HG02763 (cell line): ENCODE measurements at regions not wholly inside any gene's neighbourhood (a gene's known extent, or its start where the extent isn't known, plus 50 kb on each side); places are given as distances from the start of the nearest gene placed in this dataset.
"Not testable (repeated sequence)": the region's sequence is repeated elsewhere in the genome, so short reads cannot be mapped to it uniquely, and the experiment has no call there.

ENCODE experiments used
- ATAC-seq: cut with Tn5 transposase; IDR thresholded peaks from one replicate; pipeline ENCODE4 v1.9.1; 2021; ENCODE audit warnings: mild to moderate bottlenecking, moderate library complexity; ENCODE audit not compliant: unreplicated experiment

DNA sequence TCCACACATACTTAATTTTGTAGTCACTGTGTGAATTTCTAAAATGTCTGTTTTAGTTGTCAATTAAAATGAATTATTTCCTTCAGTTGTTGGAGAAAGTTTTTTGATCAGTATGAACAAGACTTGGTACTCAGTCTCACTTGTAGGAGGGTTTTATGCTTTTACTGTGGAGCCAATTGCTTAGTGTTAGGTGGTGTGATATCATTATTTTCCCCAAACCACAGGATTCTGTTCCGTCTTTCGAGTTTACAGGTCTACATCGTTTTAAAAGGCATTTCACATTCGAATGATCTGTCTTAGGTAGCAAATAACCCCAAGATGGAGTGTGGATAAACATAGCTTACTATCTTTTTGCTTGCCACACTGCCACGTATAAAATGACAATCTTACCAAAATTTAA, 803.1 kb downstream of the SATB2 start:
- no peak for ATAC-seq

DNA sequence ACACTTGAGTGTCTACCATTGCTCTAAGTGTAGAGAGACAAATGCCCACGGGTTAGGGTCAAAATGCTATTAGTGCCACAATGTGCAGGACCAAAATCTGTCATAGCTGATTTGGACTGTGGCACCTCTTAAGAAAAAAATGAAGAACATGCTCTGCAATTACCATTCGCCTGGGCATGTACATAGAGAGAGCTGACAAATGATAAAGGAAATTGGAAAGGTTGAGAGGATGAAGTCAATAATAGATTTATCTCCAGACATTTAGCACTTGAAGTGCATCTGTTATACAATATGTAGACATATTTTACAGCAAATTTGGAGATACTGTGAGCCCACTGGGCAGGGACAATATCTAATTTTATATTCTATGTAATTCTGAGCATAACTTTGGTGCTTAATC, 804.4 kb downstream of the SATB2 start:
- no peak for ATAC-seq

GRCh38 chr2:198652461-198652860, 805.3 kb downstream of the SATB2 start:
- no peak for ATAC-seq

DNA sequence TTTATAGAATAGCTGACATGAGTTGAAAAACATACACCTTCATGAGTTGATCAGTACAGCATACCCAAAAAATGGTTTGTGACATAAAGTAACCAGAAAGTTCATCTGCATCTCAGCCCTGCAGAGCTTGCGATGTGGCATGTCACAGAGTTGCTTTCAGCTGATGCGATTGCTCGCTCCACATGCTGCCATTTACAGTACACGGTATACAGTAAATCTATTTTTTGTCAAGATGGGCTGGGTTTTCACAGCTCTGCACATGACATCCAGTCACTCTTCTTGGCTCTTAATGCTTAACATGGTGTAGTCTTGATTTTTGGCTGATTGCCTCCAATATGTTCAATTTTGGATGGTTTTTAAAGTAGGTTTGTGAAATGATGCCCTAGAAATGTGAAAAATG, 811.9 kb downstream of the SATB2 start:
- no peak for ATAC-seq

- ATAC-seq = no peak
Measured at GRCh38 chr2:198641161-198641560, 816.6 kb downstream of the SATB2 start.

DNA sequence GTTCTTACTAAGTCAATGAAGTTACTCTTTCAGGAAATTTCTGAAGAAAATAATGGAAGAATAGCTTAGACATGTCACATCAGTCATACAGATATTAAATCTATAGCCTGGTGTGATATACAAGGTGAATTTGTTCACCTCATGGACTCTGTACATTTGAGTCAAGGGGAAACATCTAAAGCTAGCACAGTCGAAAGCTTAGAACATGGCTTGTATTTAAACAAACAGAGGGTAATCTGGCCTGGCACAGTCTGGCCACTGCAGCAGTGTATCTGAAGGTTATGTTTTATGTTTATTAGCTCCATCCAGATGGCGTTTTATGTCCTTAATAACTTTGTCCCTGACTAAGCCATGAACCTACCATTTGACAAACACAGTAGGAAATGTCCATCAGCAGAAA, 817.3 kb downstream of the SATB2 start:
- no peak for ATAC-seq

DNA sequence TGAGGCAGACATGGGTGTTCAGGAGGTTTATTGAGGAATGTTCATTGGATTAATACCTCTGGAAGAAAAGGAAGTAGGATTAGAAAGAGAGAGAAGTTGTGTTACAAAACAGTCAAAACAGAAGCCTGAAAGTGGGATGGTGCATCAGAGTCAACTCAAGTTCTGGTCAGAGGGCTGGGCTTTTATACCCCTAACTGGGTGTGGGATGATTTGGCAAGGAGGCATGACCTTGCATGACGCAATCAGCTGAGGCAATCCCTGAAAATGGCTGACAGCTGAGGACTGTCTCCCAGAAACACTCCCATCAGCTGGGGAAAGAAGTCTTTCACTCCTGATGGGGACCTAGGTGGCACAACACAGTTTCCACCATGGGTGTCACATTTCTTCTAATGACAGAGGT, 818.2 kb downstream of the SATB2 start:
- no peak for ATAC-seq

- ATAC-seq = no peak
Measured at GRCh38 chr2:198638577-198638976, 819.2 kb downstream of the SATB2 start.

DNA sequence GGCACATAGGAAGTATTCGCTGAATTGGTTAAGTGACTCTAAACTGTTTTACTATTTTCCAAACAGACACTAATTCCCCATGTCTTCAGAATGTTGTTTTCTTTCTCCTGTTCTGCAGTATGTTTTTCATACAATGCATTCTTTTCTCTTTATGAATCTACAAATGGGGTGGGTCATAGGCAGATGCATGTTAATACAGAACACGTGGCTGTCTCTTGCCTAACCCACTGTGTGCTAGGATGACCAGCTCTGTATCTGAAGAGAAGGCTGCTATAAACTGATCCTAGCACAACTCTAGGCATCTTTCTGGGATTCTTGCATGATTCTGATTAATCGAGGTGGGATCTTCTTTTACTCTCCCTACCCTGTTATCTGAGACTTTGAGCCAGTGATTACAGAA, 826.0 kb downstream of the PLCL1 start:
- ATAC-seq = no peak

GRCh38 chr2:198628596-198628995, 824.2 kb downstream of the PLCL1 start:
- ATAC-seq = no peak

DNA sequence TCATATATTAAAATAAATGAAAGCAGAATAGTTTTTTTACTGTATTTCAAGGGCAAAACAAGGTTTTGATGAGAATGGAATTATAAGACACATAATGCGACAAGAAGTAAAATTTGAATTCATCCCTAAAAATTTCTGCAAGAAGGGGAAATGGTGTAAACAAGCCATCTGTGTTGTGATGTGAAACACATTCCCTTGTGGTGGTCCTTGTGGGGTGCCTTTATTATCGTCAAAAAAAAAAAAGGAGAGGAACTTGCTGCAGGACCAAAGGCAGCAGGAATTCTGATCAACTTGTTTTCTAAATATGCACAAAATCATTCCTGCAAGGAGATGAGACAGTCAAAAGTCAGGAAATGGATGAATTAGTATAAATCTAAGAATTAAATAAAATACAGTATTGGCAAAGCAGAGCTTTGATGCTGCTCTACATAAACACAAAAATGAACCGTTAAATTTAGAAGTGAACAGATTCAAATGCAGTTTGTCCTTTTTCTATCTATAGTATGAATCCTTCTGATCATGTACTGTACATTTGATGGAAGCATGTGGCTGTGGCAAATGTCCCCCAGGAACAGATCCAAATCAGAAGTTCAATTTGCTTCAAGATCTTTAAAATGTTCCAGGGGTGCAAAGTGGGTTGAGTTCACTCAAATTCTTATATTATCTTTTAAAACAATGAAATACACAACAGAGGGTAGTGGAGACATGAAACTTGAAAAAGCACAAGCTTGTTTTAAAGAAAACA, 818.8 kb downstream of the PLCL1 start:
- no peak for ATAC-seq

DNA sequence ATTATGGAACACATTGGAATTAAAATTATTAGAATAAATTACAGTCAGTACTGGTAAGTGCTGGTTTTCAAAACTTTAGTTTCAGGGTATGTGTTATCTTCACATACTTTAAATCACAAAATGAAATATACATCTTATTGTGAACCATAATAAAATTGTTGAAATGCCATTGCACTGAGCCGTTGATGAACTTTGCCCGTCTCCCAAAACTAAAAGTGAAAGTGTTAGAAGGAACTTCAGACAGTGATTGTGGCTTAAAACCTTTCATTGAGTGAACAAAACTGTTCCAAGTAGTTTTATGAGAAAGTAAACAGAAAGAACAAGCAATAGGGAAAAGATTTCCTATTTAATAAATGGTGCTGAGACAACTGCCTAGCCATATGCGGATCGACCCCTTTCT, 811.6 kb downstream of the PLCL1 start:
- no peak for ATAC-seq

DNA sequence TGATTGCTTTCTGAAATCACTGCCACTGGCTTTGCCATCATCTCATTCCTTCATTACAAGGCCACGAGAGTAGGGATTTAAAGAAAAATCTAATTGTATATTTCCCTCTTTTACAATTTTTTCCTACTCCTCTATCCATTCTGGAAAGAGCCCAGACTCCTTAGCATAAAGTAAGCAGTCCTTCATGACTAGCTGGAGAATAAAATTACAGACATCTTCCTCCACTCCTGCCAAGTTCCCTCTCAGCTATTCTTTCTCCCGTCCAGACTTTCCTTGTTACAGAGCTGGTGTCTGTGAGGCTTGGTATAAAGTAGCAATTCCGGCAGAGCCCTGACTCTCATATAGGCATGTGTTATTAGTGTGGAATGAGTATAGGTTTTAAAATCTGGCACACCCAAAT, 806.8 kb downstream of the PLCL1 start:
- no peak for ATAC-seq

DNA sequence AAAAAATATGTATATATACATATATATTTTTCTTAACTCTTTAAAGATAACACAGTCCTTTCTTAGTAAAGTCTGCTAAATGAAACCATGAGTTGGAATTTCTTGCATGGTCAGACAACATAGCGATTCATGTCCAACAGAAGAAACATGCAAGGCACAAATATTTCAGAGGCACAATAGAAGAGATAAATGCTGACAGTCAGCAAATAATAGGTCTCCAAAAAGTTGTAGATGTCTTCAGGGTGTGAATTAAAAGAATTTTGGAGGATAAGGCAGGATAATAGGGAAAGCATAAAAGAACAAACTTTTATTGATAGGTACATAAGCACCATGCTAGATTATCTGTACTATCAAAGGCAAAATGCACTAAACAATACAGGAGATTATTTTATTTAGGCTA, 800.2 kb downstream of the PLCL1 start:
- ATAC-seq = no peak

GRCh38 chr2:198602986-198603385, 798.6 kb downstream of the PLCL1 start:
- ATAC-seq = not testable (repeated sequence)

DNA sequence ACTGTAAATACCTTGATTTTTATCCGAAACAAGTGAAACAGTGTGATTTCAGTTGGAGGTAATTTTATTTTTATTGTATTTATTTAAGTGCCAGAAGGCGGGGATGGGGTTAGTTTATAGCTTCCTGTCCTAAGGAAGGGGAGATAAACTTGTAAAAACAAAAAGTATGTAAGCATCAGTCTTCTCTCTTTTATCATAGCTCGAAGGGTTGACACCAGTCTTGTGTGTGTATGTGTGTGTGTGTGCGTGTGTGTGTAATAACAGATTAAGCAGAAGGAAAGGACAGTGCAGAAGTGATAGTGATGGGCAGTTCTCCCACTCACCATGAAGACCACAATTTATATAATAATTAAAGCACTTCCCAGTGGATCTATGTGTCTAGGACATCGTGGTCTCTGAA, 793.3 kb downstream of the PLCL1 start:
- no peak for ATAC-seq

GRCh38 chr2:198596985-198597384, 792.6 kb downstream of the PLCL1 start:
- ATAC-seq = no peak

GRCh38 chr2:198595721-198596120, 791.3 kb downstream of the PLCL1 start:
- no peak for ATAC-seq

DNA sequence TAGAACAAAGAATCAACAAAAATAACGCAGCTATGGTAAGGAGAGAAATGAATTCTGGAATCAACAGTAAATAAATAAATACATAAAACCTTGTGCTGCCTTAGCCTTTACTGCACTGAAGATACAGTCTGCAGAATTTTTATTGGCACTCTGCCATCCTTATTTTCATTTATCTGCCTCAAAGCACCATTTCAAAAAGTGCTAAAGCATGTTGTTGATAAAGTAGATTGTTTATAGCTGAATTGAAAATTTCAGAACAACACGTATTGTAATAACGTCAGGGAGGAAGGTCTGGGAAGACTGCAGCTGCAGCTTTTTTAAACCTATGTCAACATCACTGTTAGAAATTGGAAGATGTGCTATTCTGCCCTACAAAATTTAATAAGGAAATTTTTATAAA, 787.2 kb downstream of the PLCL1 start:
- no peak for ATAC-seq

DNA sequence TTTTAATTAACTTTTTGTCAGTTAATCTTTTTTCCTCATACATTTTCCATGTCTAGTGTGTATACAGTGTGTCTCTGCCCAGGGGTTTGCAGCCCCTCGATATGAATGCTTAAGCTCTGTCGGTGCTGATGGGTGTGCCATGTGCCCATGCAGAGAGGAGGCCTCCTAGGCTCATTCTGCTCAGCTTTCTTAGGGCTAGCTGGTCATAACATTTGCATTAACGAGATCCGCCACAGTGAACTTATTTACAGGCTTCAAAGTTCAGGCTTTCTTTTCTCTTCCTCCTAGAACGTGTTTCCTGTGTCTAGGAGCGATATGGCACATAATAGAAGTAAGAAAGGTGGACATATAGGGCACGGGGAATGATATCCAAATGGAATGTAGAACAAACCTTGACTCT, 783.3 kb downstream of the PLCL1 start:
- ATAC-seq = no peak

DNA sequence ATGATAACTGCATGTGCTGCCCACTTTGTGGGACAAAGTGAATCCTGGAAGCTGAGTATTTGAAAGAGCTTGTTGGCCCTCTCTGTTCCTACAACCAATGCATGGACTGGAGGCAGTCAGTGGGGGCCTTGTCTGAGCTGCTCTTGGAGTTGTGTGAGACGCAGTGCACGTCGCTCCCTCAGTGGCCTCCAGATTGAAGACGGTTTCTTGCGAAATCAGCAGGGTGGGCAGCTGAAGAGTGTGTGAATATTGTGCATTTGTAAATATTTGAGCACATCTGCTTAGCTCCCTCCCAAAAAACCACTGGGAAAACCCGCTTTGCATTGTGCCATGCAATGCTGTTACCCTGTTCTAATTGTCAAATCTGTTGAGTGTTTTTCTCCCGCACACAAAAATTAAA, 782.8 kb downstream of the PLCL1 start:
- ATAC-seq = no peak

DNA sequence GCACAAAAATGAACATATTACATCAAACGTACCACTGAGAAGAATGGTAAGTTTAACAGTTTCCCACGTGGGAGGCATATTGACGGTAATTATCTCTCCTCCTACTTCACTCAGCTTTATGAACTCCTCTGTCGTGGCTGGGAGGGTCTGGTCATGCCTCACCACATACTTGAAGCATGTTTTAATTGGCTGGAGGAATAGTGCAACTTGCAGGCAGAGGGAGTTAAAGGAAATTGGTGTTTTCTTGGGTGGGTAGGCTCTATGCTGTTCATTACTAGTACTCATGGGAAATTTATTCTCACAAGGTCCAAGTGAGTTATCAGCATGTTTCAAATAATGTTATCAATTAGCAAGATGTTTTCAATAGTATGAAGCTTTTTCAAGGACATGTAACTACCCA, 767.0 kb downstream of the PLCL1 start:
- ATAC-seq = no peak

GRCh38 chr2:198558176-198558575, 753.8 kb downstream of the PLCL1 start:
- no peak for ATAC-seq
